Kidney (tissue), 13 donors: ENCODE measurements at regions not wholly inside any gene's neighbourhood (a gene's known extent, or its start where the extent isn't known, plus 50 kb on each side); places are given as distances from the start of the nearest gene placed in this dataset.

Source experiments
- DNase-seq, 5 donors: peaks; one replicate each; pipeline ENCODE4 v3.0.0-alpha.2; 2013 to 2020
- FAIRE-seq: peaks from 2 replicates; lab custom pipeline; 2012; peaks lifted over from hg19 to GRCh38; lab: Jason Lieb, UNC
- H3K27ac ChIP-seq, 2 donors: one replicate each; pipeline ENCODE4 v1.7.0; 2013; ENCODE audit warnings: low read depth in 2 of 2, low read length in 2 of 2, inconsistent platforms in 1 of 2
- H3K27me3 ChIP-seq: one replicate; pipeline ENCODE4 v1.7.1; 2013; ENCODE audit warnings: low read length, inconsistent platforms; ENCODE audit not compliant: control insufficient read depth, insufficient read depth
- H3K36me3 ChIP-seq, 3 donors: one replicate each; pipeline versions ENCODE4 v1.7.0 to v1.7.1; 2013; ENCODE audit warnings: low read length in 3 of 3, control low read depth in 1 of 3, inconsistent platforms in 1 of 3; ENCODE audit not compliant: insufficient read depth in 3 of 3, control insufficient read depth in 2 of 3
- H3K4me1 ChIP-seq, 3 donors: one replicate each; pipeline versions ENCODE4 v1.7.0 to v1.7.1; 2013; ENCODE audit warnings: low read length in 3 of 3, inconsistent platforms in 1 of 3, low read depth in 1 of 3; ENCODE audit not compliant: control insufficient read depth in 2 of 3, insufficient read depth in 2 of 3
- H3K4me3 ChIP-seq, 3 donors: one replicate each; pipeline versions ENCODE4 v1.7.0 to v1.8.1; 2013; ENCODE audit warnings: low read length in 3 of 3, control low read depth in 1 of 3, inconsistent platforms in 1 of 3
- H3K9ac ChIP-seq, 3 donors: one replicate each; pipeline versions ENCODE4 v1.7.0 to v1.7.1; 2013; ENCODE audit warnings: low read length in 3 of 3, control low read depth in 1 of 3, inconsistent platforms in 1 of 3
- H3K9me3 ChIP-seq, 3 donors: one replicate each; pipeline versions ENCODE4 v1.7.0 to v1.7.1; 2013; ENCODE audit warnings: low read length in 3 of 3, control low read depth in 1 of 3, inconsistent platforms in 1 of 3; ENCODE audit not compliant: control insufficient read depth in 2 of 3, insufficient read depth in 1 of 3
- intact Hi-C: fragments of 100-400 bp; cut with DNase I; formaldehyde crosslinking; loops from one replicate; pipeline ENCODE4 v1.11.1; 2022
- TF ChIP-seq, protein P1 (sequence below): IDR thresholded peaks from 3 replicates; pipeline ENCODE4 v1.5.1; 2012; ENCODE audit warnings: mild to moderate bottlenecking, moderate library complexity, borderline replicate concordance; ENCODE audit not compliant: insufficient read depth; ENCODE audit errors: extremely low read depth
- donor health status: control.
- donor health status: control.
- donor health status: control.
- donor health status: control.
- donor health status: control.
- donor health status: DM: yes; HTN: yes; CAD: no.
- donor health status: Normal renal cell carcinoma (clear cell type).

DNA sequence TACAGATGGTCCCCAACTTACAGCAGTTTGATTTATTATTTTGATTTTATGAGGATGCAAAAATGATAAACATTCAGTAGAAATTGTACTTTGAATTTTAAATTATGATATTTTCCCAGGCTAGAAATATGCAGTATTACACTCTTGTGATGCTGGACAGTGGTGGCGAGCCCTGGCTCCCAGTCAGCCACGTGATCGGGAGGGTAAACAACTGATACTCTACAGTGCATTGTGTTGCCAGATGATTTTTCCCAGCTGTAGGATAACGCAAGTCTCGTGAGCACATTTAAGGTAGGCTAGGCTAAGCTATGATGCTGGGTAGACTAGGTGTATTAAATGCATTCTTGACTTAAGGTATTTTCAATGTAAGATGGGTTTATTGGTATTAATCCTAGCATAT lies 865.2 kb downstream of the SORCS3 start:
- Histone ChIP-seq H3K9me3 (no peaks in the 10 kb centered on the region), H3K4me1 (no peaks in the 10 kb centered on the region), H3K9ac (no peak overlapping the region), H3K36me3 (no peaks in the 10 kb centered on the region), H3K27ac (no peak overlapping the region), H3K4me3 (no peak overlapping the region), H3K27me3 (no peaks in the 10 kb centered on the region)
- TF ChIP-seq, protein P1, sequence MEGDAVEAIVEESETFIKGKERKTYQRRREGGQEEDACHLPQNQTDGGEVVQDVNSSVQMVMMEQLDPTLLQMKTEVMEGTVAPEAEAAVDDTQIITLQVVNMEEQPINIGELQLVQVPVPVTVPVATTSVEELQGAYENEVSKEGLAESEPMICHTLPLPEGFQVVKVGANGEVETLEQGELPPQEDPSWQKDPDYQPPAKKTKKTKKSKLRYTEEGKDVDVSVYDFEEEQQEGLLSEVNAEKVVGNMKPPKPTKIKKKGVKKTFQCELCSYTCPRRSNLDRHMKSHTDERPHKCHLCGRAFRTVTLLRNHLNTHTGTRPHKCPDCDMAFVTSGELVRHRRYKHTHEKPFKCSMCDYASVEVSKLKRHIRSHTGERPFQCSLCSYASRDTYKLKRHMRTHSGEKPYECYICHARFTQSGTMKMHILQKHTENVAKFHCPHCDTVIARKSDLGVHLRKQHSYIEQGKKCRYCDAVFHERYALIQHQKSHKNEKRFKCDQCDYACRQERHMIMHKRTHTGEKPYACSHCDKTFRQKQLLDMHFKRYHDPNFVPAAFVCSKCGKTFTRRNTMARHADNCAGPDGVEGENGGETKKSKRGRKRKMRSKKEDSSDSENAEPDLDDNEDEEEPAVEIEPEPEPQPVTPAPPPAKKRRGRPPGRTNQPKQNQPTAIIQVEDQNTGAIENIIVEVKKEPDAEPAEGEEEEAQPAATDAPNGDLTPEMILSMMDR = no peak
- intact Hi-C loops = no loop called here
- DNase-seq = peak in 1 of 5 donors; percentile 13
- no peak for FAIRE-seq

DNA sequence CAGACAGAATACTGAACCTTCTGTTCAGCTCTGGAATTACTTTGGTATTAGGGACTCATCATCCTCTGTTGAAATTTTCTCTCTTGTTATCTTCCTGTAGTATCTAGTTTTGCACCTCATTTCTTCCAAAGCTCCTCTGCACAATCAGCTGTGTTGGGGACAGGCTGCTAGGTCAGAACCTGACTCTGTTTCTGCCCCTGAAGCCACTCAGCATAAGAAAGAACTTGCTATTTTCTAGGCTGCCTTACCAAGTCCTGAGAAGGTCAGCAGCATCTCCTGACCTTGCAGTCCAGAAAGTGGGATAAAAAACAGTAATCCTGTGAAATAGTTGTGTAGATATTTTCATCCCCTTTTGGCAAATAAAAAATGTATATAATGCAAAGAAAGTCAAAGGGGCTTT lies 862.6 kb downstream of the SORCS3 start:
- intact Hi-C loops = no loop called here
- no peaks in the 10 kb centered on the region for H3K9me3 ChIP-seq
- FAIRE-seq = no peak
- TF ChIP-seq, protein P1 = no peak
- no peak overlapping the region for H3K4me3 ChIP-seq
- DNase-seq = no peak
- H3K9ac ChIP-seq = no peak overlapping the region
- H3K27ac ChIP-seq = no peak overlapping the region
- H3K27me3 ChIP-seq = no peaks in the 10 kb centered on the region
- no peaks in the 10 kb centered on the region for H3K36me3 ChIP-seq
- H3K4me1 ChIP-seq = no peaks in the 10 kb centered on the region

DNA sequence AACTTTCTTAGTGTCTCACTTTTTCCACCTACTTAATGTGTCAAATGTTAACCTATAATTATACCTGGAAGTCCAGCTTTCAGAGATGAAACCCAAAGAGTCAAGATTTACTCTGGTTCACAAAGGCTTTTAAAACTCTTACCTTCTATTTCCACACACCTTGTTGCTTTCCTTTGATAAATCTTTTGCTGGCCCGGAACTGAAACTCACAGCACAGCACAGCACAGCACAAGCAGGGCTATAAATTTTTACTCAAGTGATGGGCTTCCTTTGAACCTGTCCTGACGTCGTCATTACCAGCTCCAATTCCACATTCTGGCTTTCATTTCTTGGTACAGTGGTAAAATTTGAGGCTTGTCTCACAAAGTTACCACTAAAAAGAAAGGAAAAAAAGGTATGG lies 861.0 kb downstream of the SORCS3 start:
- no peaks in the 10 kb centered on the region for H3K9me3 ChIP-seq
- no peaks in the 10 kb centered on the region for H3K27me3 ChIP-seq
- H3K36me3 ChIP-seq = no peaks in the 10 kb centered on the region
- H3K4me1 ChIP-seq = no peaks in the 10 kb centered on the region
- TF ChIP-seq, protein P1 = no peak
- intact Hi-C loops = no loop called here
- DNase-seq (peak in 2 of 5 donors; percentile 21 to 29), FAIRE-seq (no peak)
- no peak overlapping the region for H3K27ac ChIP-seq
- no peak overlapping the region for H3K9ac ChIP-seq
- no peak overlapping the region for H3K4me3 ChIP-seq

DNA sequence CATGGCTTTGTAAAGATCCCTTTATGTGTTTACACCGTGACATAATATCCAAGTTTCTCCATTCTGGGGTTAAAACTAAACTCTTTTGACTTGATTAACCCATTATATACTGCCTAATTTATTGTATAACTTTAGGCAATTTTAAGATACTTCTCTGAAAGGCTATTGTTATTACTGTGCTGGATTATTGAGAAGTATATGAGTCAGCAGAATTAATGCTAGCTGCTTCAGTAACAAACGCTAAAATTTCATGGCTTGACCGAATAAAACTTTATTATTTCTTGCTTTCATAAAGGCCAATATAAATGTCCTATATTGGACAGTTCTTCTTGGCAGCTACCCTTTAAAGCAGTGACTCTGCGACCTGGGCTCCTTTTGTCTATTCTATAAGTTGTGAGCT lies 853.9 kb downstream of the SORCS3 start:
- H3K9ac ChIP-seq = no peak overlapping the region
- intact Hi-C loops = loop anchor here (5.0 kb wide), 1 partner anchor 158 kb away; no protein-coding TSS in a partner anchor
- DNase-seq = no peak
- FAIRE-seq = no peak
- no peak overlapping the region for H3K27ac ChIP-seq
- no peaks in the 10 kb centered on the region for H3K9me3 ChIP-seq
- no peaks in the 10 kb centered on the region for H3K4me1 ChIP-seq
- H3K36me3 ChIP-seq = no peaks in the 10 kb centered on the region
- H3K27me3 ChIP-seq = no peaks in the 10 kb centered on the region
- TF ChIP-seq, protein P1 = no peak
- H3K4me3 ChIP-seq = no peak overlapping the region
